ENCODE measurements at regions not wholly inside any gene's neighbourhood (a gene's known extent, or its start where the extent isn't known, plus 50 kb on each side); places are given as distances from the start of the nearest gene placed in this dataset.

DNA sequence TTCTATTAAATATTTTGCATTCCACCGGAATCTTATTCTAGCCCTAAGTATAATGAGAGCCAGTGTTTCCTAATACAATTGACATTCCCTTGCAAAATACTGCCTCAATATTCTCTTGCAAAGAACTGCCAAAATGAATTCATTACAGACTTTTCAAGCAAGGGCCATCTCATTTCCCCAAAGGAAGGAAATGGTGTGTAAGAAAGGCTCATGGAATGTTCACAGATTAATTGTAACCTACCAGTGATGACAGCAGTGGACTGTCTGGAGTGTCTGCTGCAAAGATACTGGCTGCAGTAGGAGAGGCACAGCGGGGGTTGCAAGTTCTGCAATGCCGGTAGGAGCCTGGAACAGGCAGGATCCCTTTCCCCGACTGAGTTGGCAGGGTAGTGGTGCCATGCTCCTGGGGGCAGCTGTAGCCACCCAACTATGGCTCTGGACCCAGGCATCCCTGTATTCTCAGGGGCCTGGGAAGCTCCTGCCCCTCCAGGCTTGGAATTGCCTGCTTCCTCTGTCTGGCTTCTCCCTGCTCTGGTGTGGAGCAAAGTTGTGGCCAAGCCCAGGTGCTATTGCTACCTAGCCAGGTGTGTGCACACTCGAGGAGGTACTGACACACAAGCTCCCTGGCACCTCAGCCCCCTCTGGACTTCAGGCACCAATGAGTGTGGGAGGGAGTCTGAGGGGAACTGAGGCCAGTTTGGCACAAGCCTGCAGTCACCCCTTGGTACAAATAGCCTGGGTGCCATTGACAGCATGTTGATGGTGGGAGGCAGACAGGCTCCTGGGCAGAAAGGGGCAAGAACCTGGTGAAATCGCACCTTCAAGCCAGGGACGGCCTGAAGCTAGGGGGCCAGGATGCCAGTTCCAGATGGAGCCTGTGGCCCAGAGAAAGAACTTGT lies 1371.0 kb downstream of the KCNT2 start:
- H3K36me3 ChIP-seq (ENCODE audit: control insufficient read depth, insufficient read depth, low read length) = no peaks in the 10 kb centered on the region
- no peak overlapping the region for H3K27ac Mint-ChIP-seq
- ATAC-seq (no peak), DNase-seq (no peak)
- TF ChIP-seq, protein P1, sequence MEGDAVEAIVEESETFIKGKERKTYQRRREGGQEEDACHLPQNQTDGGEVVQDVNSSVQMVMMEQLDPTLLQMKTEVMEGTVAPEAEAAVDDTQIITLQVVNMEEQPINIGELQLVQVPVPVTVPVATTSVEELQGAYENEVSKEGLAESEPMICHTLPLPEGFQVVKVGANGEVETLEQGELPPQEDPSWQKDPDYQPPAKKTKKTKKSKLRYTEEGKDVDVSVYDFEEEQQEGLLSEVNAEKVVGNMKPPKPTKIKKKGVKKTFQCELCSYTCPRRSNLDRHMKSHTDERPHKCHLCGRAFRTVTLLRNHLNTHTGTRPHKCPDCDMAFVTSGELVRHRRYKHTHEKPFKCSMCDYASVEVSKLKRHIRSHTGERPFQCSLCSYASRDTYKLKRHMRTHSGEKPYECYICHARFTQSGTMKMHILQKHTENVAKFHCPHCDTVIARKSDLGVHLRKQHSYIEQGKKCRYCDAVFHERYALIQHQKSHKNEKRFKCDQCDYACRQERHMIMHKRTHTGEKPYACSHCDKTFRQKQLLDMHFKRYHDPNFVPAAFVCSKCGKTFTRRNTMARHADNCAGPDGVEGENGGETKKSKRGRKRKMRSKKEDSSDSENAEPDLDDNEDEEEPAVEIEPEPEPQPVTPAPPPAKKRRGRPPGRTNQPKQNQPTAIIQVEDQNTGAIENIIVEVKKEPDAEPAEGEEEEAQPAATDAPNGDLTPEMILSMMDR (IDR thresholded peaks at IDR 0.05) = no peak
- no peaks in the 10 kb centered on the region for H3K4me1 Mint-ChIP-seq
- peaks cover 11% of the 10 kb centered on the region for H3K9me3 ChIP-seq (ENCODE audit: control insufficient read depth, insufficient read depth, low read length)
- intact Hi-C loops (cut with micrococcal nuclease) = no loop called here
- no peaks in the 10 kb centered on the region for H3K36me3 Mint-ChIP-seq
- H3K27me3 ChIP-seq (ENCODE audit: control insufficient read depth, insufficient read depth, low read length) = no peaks in the 10 kb centered on the region
- H3K27me3 Mint-ChIP-seq (ENCODE audit: low read depth in 2 of 2) = no peaks in the 10 kb centered on the region
- H3K4me3 ChIP-seq (ENCODE audit: low read length) = no peak overlapping the region
- no peaks in the 10 kb centered on the region for H3K4me1 ChIP-seq (ENCODE audit: control insufficient read depth, insufficient read depth, low read length)
- no peak overlapping the region for H3K27ac ChIP-seq (ENCODE audit: low read length)
- H3K4me3 Mint-ChIP-seq = no peak overlapping the region
- WGBS (ENCODE audit: insufficient coverage) = 87% methylated on average over 6 of the region's 7 CpGs
- H3K9me3 Mint-ChIP-seq = peaks cover 12 to 18% of the 10 kb centered on the region in 2 donors

DNA sequence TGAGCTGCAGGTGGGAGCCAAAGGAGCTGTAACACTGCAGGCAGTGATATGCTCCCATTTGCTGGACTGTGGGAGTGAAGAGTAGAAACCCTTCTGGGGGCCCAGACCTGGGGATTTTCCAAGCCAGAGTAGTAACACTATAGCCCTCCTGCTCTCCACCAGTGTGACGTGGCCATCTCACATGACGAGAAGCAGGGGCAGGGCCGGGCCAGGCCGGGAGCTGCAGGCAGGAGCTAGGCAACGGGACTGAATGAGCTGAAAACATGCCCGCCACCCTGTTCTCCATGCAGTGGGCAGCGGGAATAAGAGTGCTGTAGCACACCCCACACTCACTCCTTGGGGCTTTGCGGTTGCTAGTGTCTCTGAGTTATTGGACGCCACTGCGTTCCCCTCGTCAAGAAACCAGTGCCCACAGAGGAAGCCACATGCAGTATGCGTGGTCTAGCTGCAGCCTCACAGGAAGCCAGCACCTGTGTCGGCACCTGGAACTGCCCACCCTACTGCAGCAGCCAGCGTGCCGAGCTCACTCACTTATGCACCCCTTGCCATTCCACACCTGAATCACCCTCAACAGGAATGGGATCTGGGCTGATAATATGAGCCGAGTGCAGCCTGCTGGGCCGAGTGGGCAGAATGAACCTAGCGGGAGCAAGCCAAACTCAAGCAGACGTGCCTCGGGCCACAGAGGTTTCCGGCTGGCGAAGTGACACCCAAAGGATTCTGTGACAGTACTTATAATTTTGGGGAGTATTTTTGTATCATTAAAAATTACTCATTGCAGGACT lies 1389.6 kb downstream of the KCNT2 start:
- Histone ChIP-seq H3K36me3 (ENCODE audit: control insufficient read depth, insufficient read depth, low read length) (no peaks in the 10 kb centered on the region), H3K4me1 (ENCODE audit: control insufficient read depth, insufficient read depth, low read length) (no peaks in the 10 kb centered on the region), H3K4me3 (ENCODE audit: low read length) (no peak overlapping the region), H3K9me3 (ENCODE audit: control insufficient read depth, insufficient read depth, low read length) (peaks cover 7% of the 10 kb centered on the region), H3K27ac (ENCODE audit: low read length) (no peak overlapping the region), H3K27me3 (ENCODE audit: control insufficient read depth, insufficient read depth, low read length) (no peaks in the 10 kb centered on the region)
- 85% methylated on average over 22 of the region's 22 CpGs for WGBS (ENCODE audit: insufficient coverage)
- Mint-ChIP-seq H3K4me1 (no peaks in the 10 kb centered on the region), H3K27me3 (ENCODE audit: low read depth in 2 of 2) (no peaks in the 10 kb centered on the region), H3K9me3 (peaks cover 6 to 21% of the 10 kb centered on the region in 2 donors), H3K36me3 (peaks cover 8% of the 10 kb centered on the region), H3K27ac (no peak overlapping the region), H3K4me3 (no peak overlapping the region)
- intact Hi-C loops (cut with micrococcal nuclease) = no loop called here
- ATAC-seq (no peak), DNase-seq (no peak)
- TF ChIP-seq, protein P1 (IDR thresholded peaks at IDR 0.05) = no peak

DNA sequence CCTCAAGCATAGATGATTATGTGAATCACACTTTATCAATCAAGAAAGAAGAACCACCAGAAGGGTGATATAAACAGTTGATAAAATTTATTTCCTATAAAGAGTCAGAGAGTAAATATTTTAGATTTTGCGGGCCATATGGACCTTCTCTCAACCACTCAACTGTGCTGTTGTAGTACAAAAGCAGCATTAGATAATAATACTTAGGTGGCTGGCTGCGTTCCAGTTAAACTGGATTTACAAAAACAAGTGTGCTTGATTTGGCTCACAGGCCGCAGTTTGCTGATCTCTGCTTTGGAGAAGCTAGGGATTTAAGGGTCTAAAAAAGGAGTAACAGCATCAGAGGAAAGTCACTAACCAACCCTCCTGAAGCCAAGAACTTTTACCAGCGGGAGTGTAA lies 1406.0 kb downstream of the KCNT2 start:
- TF ChIP-seq, protein P1 (IDR thresholded peaks at IDR 0.05) = no peak
- Mint-ChIP-seq H3K36me3 (peaks cover 1% of the 10 kb centered on the region), H3K4me1 (no peaks in the 10 kb centered on the region), H3K4me3 (no peak overlapping the region), H3K27me3 (ENCODE audit: low read depth in 2 of 2) (no peaks in the 10 kb centered on the region), H3K9me3 (peaks cover 9 to 20% of the 10 kb centered on the region in 2 donors), H3K27ac (no peak overlapping the region)
- H3K4me3 ChIP-seq (ENCODE audit: low read length) = no peak overlapping the region
- H3K27ac ChIP-seq (ENCODE audit: low read length) = no peak overlapping the region
- WGBS (ENCODE audit: insufficient coverage) = 78% methylated on average over 3 of the region's 4 CpGs
- intact Hi-C loops (cut with micrococcal nuclease) = no loop called here
- no peaks in the 10 kb centered on the region for H3K36me3 ChIP-seq (ENCODE audit: control insufficient read depth, insufficient read depth, low read length)
- H3K4me1 ChIP-seq (ENCODE audit: control insufficient read depth, insufficient read depth, low read length) = no peaks in the 10 kb centered on the region
- H3K27me3 ChIP-seq (ENCODE audit: control insufficient read depth, insufficient read depth, low read length) = no peaks in the 10 kb centered on the region
- DNase-seq (no peak), ATAC-seq (no peak)
- no peaks in the 10 kb centered on the region for H3K9me3 ChIP-seq (ENCODE audit: control insufficient read depth, insufficient read depth, low read length)

Measured in natural killer cell (primary cell).